ENCODE measurements at regions not wholly inside any gene's neighbourhood (a gene's known extent, or its start where the extent isn't known, plus 50 kb on each side); places are given as distances from the start of the nearest gene placed in this dataset.

DNA sequence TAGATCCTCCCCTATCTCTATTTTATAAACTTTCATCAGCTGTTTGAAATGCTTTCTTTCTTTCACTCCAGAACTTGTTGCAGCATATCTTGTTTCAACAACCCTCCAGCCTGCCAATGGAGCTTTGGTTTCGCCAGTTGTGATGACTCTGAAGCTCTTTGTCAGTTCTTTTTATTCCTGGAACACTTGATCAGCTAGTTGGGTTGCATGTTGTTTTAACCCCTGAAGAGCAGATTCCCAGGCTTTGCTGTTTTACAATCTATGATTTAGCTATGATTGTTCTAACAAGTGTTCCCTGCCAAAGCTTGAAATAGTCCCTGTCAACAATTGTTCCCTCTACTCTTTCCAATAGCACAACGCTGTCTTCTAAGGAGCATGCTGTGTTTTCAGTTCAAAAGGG is 50.6 kb upstream of the FUT8 start:
- Histone ChIP-seq H3K27ac (no peak overlapping the region), H3K4me3 (ENCODE audit: low read depth, low read length) (no peak overlapping the region), H3K36me3 (no peaks in the 10 kb centered on the region), H3K27me3 (ENCODE audit: insufficient read depth, low read depth, severe bottlenecking) (no peaks in the 10 kb centered on the region), H3K9me3 (ENCODE audit: severe bottlenecking) (peaks cover 4% of the 10 kb centered on the region)
- no peak for DNase-seq
- TF ChIP-seq CTCF (IDR thresholded peaks at IDR 0.05; ENCODE audit: low read depth, low read length) = no peak

All from WERI-Rb-1 (cell line).